Keratinocyte (primary cell): ENCODE measurements at regions not wholly inside any gene's neighbourhood (a gene's known extent, or its start where the extent isn't known, plus 50 kb on each side); places are given as distances from the start of the nearest gene placed in this dataset.

ENCODE experiments used
- DNase-seq: peaks from one replicate; pipeline ENCODE4 v3.0.0-alpha.2; 2011; ENCODE audit warnings: low read depth, missing footprints, low spot score
- FAIRE-seq: peaks from 2 replicates; lab custom pipeline; 2011; peaks lifted over from hg19 to GRCh38; lab: Jason Lieb, UNC
- H2AFZ ChIP-seq: 2 replicates; pipeline ENCODE4 v1.6.0; 2012; ENCODE audit warnings: low read length, control low read depth, inconsistent platforms; ENCODE audit not compliant: control insufficient read depth
- H3K27ac ChIP-seq: 2 replicates; pipeline ENCODE4 v1.5.1; 2011; ENCODE audit warnings: low read length; ENCODE audit not compliant: control insufficient read depth, insufficient read depth
- H3K27me3 ChIP-seq: 3 replicates; pipeline ENCODE4 v1.6.0; 2011; ENCODE audit warnings: low read length; ENCODE audit not compliant: control insufficient read depth, insufficient read depth; ENCODE audit errors: extremely low read depth
- H3K36me3 ChIP-seq, 2 experiments: 2 replicates in 1 of 2; 3 replicates in 1 of 2; pipeline ENCODE4 v1.5.1; 2011; ENCODE audit warnings: low read length in 2 of 2, mild to moderate bottlenecking in 1 of 2; ENCODE audit not compliant: control insufficient read depth in 2 of 2, insufficient read depth in 2 of 2; ENCODE audit errors: extremely low read depth in 1 of 2
- H3K4me1 ChIP-seq: 3 replicates; pipeline ENCODE4 v1.5.1; 2011; ENCODE audit warnings: low read length; ENCODE audit not compliant: control insufficient read depth, insufficient read depth; ENCODE audit errors: extremely low read depth
- H3K4me2 ChIP-seq: 3 replicates; pipeline ENCODE4 v1.6.0; 2011; ENCODE audit warnings: low read depth, low read length; ENCODE audit not compliant: control insufficient read depth, insufficient read depth; ENCODE audit errors: extremely low read depth
- H3K4me3 ChIP-seq, 3 experiments: fragments of 200-600 bp in 1 of 3; sonication (generic) in 1 of 3; 2 replicates in 2 of 3; 3 replicates in 1 of 3; pipeline ENCODE4 v1.5.1; 2011 to 2016; ENCODE audit warnings: low read length in 3 of 3, mild to moderate bottlenecking in 3 of 3, control low read depth in 2 of 3, inconsistent platforms in 1 of 3, low read depth in 1 of 3, mixed read lengths in 1 of 3, mixed run types in 1 of 3, moderate library complexity in 1 of 3; ENCODE audit not compliant: control insufficient read depth in 2 of 3, insufficient read depth in 2 of 3; ENCODE audit errors: extremely low read depth in 1 of 3
- H3K79me2 ChIP-seq: 2 replicates; pipeline ENCODE4 v1.6.0; 2012; ENCODE audit warnings: low read length; ENCODE audit not compliant: control insufficient read depth, insufficient read depth
- H3K9ac ChIP-seq: 3 replicates; pipeline ENCODE4 v1.6.0; 2011; ENCODE audit warnings: low read length; ENCODE audit not compliant: control insufficient read depth, insufficient read depth; ENCODE audit errors: extremely low read depth
- H3K9me1 ChIP-seq: 3 replicates; pipeline ENCODE4 v1.6.0; 2011; ENCODE audit warnings: low read length; ENCODE audit not compliant: control insufficient read depth, insufficient read depth; ENCODE audit errors: extremely low read depth
- H3K9me3 ChIP-seq: 2 replicates; pipeline ENCODE4 v1.5.1; 2012; ENCODE audit warnings: low read depth, low read length; ENCODE audit not compliant: control insufficient read depth
- H4K20me1 ChIP-seq: 3 replicates; pipeline ENCODE4 v1.6.0; 2011; ENCODE audit warnings: low read length; ENCODE audit not compliant: control insufficient read depth, insufficient read depth; ENCODE audit errors: extremely low read depth
- EZH2 ChIP-seq: IDR thresholded peaks from one replicate; pipeline ENCODE4 v1.6.1; 2012; ENCODE audit warnings: inconsistent platforms, mild to moderate bottlenecking, low read length, moderate library complexity
- dilution Hi-C: fragments of 300-500 bp; cut with MboI; formaldehyde crosslinking; loops from one replicate; pipeline ENCODE4 v1.7.0; 2020; ENCODE audit warnings: low sequenced_read_pairs; ENCODE audit not compliant: extremely low pct_ligation_motif_present
- TF ChIP-seq, protein P1 (sequence below), 3 experiments: IDR thresholded peaks in 1 of 3; conservative IDR thresholded peaks in 1 of 3; optimal IDR thresholded peaks in 1 of 3; 2 replicates in 2 of 3; 3 replicates in 1 of 3; pipeline versions ENCODE3 to v1.5.1; 2011; ENCODE audit warnings: low read length in 3 of 3, mild to moderate bottlenecking in 3 of 3, moderate library complexity in 2 of 3, control low read depth in 1 of 3, inconsistent platforms in 1 of 3; ENCODE audit not compliant: insufficient read depth in 2 of 3; ENCODE audit errors: extremely low read depth in 1 of 3

- peaks cover 4% of the 10 kb centered on the region for H3K4me1 ChIP-seq
- TF ChIP-seq, protein P1, sequence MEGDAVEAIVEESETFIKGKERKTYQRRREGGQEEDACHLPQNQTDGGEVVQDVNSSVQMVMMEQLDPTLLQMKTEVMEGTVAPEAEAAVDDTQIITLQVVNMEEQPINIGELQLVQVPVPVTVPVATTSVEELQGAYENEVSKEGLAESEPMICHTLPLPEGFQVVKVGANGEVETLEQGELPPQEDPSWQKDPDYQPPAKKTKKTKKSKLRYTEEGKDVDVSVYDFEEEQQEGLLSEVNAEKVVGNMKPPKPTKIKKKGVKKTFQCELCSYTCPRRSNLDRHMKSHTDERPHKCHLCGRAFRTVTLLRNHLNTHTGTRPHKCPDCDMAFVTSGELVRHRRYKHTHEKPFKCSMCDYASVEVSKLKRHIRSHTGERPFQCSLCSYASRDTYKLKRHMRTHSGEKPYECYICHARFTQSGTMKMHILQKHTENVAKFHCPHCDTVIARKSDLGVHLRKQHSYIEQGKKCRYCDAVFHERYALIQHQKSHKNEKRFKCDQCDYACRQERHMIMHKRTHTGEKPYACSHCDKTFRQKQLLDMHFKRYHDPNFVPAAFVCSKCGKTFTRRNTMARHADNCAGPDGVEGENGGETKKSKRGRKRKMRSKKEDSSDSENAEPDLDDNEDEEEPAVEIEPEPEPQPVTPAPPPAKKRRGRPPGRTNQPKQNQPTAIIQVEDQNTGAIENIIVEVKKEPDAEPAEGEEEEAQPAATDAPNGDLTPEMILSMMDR (optimal IDR thresholded peaks at IDR 0.05 in 1 of 3, IDR thresholded peaks at IDR 0.05 in 1 of 3, conservative IDR thresholded peaks at IDR 0.05 in 1 of 3; ENCODE audit: extremely low read depth in 1 of 3, insufficient read depth in 2 of 3, low read length in 3 of 3) = no peak
- TF ChIP-seq EZH2 = no peak
- no peaks in the 10 kb centered on the region for H3K79me2 ChIP-seq
- dilution Hi-C loops = no loop called here
- H3K27me3 ChIP-seq = no peaks in the 10 kb centered on the region
- H3K9me3 ChIP-seq = peaks cover 2% of the 10 kb centered on the region
- DNase-seq (no peak), FAIRE-seq (no peak)
- H3K9ac ChIP-seq = no peak overlapping the region
- H3K36me3 ChIP-seq = no peaks in the 10 kb centered on the region
- H4K20me1 ChIP-seq = no peaks in the 10 kb centered on the region
- H3K9me1 ChIP-seq = no peaks in the 10 kb centered on the region
- no peak overlapping the region for H2AFZ ChIP-seq
- no peak overlapping the region for H3K4me2 ChIP-seq
- no peak overlapping the region for H3K4me3 ChIP-seq
- no peak overlapping the region for H3K27ac ChIP-seq
Observed at GRCh38 chr5:96209829-96210228, 223.2 kb downstream of the PCSK1 start.

DNA sequence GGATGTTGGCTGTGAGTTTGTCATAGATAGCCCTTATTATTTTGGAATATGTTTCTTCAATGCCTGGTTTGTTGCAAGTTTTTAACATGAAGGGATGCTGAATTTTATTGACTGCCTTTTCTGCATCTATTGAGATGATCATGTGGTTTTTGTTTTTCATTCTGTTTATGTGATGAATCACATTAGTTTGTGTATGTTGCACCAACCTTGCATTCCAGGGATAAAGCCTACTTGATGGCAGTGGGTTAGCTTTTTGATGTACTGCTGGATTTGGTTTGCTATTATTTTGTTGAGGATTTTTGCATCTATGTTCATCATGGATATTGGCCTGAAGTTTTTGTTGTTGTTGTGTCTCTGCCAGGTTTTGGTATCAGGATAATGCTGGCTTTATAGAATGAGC is 225.6 kb downstream of the PCSK1 start:
- FAIRE-seq (peak; percentile 5), DNase-seq (no peak)
- no peak overlapping the region for H2AFZ ChIP-seq
- H3K9me1 ChIP-seq = no peaks in the 10 kb centered on the region
- no peaks in the 10 kb centered on the region for H3K79me2 ChIP-seq
- TF ChIP-seq, protein P1 (optimal IDR thresholded peaks at IDR 0.05 in 1 of 3, IDR thresholded peaks at IDR 0.05 in 1 of 3, conservative IDR thresholded peaks at IDR 0.05 in 1 of 3; ENCODE audit: extremely low read depth in 1 of 3, insufficient read depth in 2 of 3, low read length in 3 of 3) = no peak
- no peak for TF ChIP-seq EZH2
- H3K36me3 ChIP-seq = no peaks in the 10 kb centered on the region
- no peaks in the 10 kb centered on the region for H3K27me3 ChIP-seq
- H3K4me2 ChIP-seq = no peak overlapping the region
- no peak overlapping the region for H3K4me3 ChIP-seq
- no peak overlapping the region for H3K27ac ChIP-seq
- H3K9ac ChIP-seq = no peak overlapping the region
- H3K9me3 ChIP-seq = peaks cover 2% of the 10 kb centered on the region
- peaks cover 4% of the 10 kb centered on the region for H3K4me1 ChIP-seq
- H4K20me1 ChIP-seq = no peaks in the 10 kb centered on the region
- dilution Hi-C loops = no loop called here
